ENCODE measurements at regions not wholly inside any gene's neighbourhood (a gene's known extent, or its start where the extent isn't known, plus 50 kb on each side); places are given as distances from the start of the nearest gene placed in this dataset.

GRCh38 chr1:34379911-34380310, 203.2 kb downstream of the C1orf94 start:
- DNase-seq (ENCODE audit: low read depth in 2 of 2), result no peak
- no peak overlapping the region for H3K4me3 ChIP-seq (replicated peaks in 1 of 2; ENCODE audit: low read depth in 2 of 2, low read length in 2 of 2)
- no peak for TF ChIP-seq CTCF (IDR thresholded peaks at IDR 0.05; ENCODE audit: low read depth, low read length)

- H3K4me3 ChIP-seq (replicated peaks in 1 of 2; ENCODE audit: low read depth in 2 of 2, low read length in 2 of 2), result no peak overlapping the region
- TF ChIP-seq CTCF (IDR thresholded peaks at IDR 0.05; ENCODE audit: low read depth, low read length), result no peak
- DNase-seq (ENCODE audit: low read depth in 2 of 2), result no peak
Observed at GRCh38 chr1:34380526-34381124, 203.9 kb downstream of the C1orf94 start.

GRCh38 chr1:34389974-34390373, 213.3 kb downstream of the C1orf94 start:
- TF ChIP-seq CTCF (IDR thresholded peaks at IDR 0.05; ENCODE audit: low read depth, low read length), result no peak
- DNase-seq (ENCODE audit: low read depth in 2 of 2), result no peak
- no peak overlapping the region for H3K4me3 ChIP-seq (replicated peaks in 1 of 2; ENCODE audit: low read depth in 2 of 2, low read length in 2 of 2)

GRCh38 chr1:34396042-34396441, 219.3 kb downstream of the C1orf94 start:
- H3K4me3 ChIP-seq (replicated peaks in 1 of 2; ENCODE audit: low read depth in 2 of 2, low read length in 2 of 2), result no peak overlapping the region
- no peak for DNase-seq (ENCODE audit: low read depth in 2 of 2)
- no peak for TF ChIP-seq CTCF (IDR thresholded peaks at IDR 0.05; ENCODE audit: low read depth, low read length)

GRCh38 chr1:34398241-34398915, 221.7 kb downstream of the C1orf94 start:
- DNase-seq (ENCODE audit: low read depth in 2 of 2), result no peak
- H3K4me3 ChIP-seq (replicated peaks in 1 of 2; ENCODE audit: low read depth in 2 of 2, low read length in 2 of 2), result no peak overlapping the region
- TF ChIP-seq CTCF (IDR thresholded peaks at IDR 0.05; ENCODE audit: low read depth, low read length), result no peak

- no peak overlapping the region for H3K4me3 ChIP-seq (replicated peaks in 1 of 2; ENCODE audit: low read depth in 2 of 2, low read length in 2 of 2)
- TF ChIP-seq CTCF (IDR thresholded peaks at IDR 0.05; ENCODE audit: low read depth, low read length), result no peak
- no peak for DNase-seq (ENCODE audit: low read depth in 2 of 2)
Observed at GRCh38 chr1:34398916-34399275, 222.2 kb downstream of the C1orf94 start.

- no peak for TF ChIP-seq CTCF (IDR thresholded peaks at IDR 0.05; ENCODE audit: low read depth, low read length)
- H3K4me3 ChIP-seq (replicated peaks in 1 of 2; ENCODE audit: low read depth in 2 of 2, low read length in 2 of 2), result no peak overlapping the region
- DNase-seq (ENCODE audit: low read depth in 2 of 2), result no peak
Observed at GRCh38 chr1:34400675-34401074, 224.0 kb downstream of the C1orf94 start.

All from cardiac fibroblast (primary cell).